HG03103 (cell line): ENCODE measurements at regions not wholly inside any gene's neighbourhood (a gene's known extent, or its start where the extent isn't known, plus 50 kb on each side); places are given as distances from the start of the nearest gene placed in this dataset.
"Not testable (repeated sequence)": the region's sequence is repeated elsewhere in the genome, so short reads cannot be mapped to it uniquely, and the experiment has no call there.

Source experiments
- ATAC-seq: cut with Tn5 transposase; IDR thresholded peaks from one replicate; pipeline ENCODE4 v1.9.1; 2021; ENCODE audit warnings: low read depth; ENCODE audit not compliant: unreplicated experiment

- no peak for ATAC-seq
Measured at GRCh38 chr4:52370576-52370975, 288.5 kb downstream of the USP46 start.

- no peak for ATAC-seq
Measured at GRCh38 chr4:52371841-52372240, 287.3 kb downstream of the USP46 start.

GRCh38 chr4:52372269-52372668 is 286.8 kb downstream of the USP46 start:
- ATAC-seq: no peak

GRCh38 chr4:52372747-52373146 is 286.4 kb downstream of the USP46 start:
- no peak for ATAC-seq

GRCh38 chr4:52373650-52374049 is 285.5 kb downstream of the USP46 start:
- ATAC-seq: no peak

GRCh38 chr4:52374877-52375276 is 284.2 kb downstream of the USP46 start:
- ATAC-seq: no peak

- ATAC-seq: no peak
Measured at GRCh38 chr4:52376132-52376704, 282.9 kb downstream of the USP46 start.

- ATAC-seq: no peak
Measured at GRCh38 chr4:52377563-52377962, 281.5 kb downstream of the USP46 start.

DNA sequence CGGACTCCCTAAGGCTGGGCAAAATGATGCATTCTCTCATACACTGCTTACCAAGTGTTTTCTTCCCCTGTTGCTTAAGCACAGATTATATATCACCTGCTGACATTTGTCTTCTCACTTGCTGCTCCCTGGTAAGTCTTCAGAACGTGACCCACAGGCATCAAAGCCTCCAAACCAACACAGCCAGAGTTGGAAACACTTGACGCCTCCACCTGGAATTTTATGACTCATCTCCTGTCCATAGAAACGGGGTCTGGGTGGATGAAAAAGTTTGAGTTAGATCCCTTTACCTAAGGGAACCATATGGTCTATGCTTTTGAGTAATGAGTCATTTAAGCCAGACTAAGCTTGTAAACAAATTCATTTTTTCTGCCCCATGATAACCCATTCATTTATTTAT is 251.6 kb downstream of the USP46 start:
- ATAC-seq: no peak

DNA sequence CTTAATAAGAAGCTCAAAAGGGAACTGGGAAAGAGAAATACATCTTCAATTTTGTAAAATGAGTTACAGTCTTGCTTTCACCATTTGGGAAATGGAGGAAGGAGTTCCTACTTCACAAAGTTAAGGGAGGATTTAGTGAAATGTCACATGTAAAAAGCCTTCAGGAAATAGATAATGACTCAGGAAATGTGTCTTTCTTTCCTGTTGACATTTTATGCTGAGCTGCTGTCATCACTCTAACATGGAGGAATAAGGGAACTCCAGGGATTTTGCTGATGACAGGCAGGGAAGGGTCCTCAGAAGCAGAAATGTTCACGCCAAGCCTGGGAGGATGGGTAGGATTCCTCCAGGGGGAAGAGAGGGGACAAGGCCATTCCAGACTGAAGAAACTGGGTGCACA is 251.1 kb downstream of the USP46 start:
- ATAC-seq: no peak

GRCh38 chr4:52408471-52408870 is 250.6 kb downstream of the USP46 start:
- no peak for ATAC-seq

GRCh38 chr4:52409766-52410165 is 249.3 kb downstream of the USP46 start:
- not testable (repeated sequence) for ATAC-seq

GRCh38 chr4:52410971-52411370 is 248.1 kb downstream of the USP46 start:
- ATAC-seq: no peak

GRCh38 chr4:52420330-52420729 is 238.8 kb downstream of the USP46 start:
- no peak for ATAC-seq

DNA sequence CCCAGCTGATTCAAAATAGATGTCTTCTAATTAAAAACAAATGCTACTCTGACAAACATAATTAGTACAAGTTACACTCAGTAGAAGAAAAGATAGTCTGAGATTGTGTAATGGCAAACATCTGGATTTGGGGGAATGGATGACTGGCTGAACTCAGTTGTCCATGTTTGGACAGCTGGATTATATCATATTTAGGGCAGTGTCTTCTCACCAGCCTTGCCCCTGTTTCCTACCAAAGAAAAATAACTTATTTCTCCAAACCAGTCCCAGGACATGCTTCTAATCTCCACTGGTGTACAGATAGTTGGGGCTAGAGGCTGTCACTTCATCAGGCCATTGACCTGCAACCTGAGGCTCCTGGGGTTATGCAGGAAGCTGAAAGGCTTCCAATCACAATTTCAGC is 237.3 kb downstream of the USP46 start:
- ATAC-seq: no peak

DNA sequence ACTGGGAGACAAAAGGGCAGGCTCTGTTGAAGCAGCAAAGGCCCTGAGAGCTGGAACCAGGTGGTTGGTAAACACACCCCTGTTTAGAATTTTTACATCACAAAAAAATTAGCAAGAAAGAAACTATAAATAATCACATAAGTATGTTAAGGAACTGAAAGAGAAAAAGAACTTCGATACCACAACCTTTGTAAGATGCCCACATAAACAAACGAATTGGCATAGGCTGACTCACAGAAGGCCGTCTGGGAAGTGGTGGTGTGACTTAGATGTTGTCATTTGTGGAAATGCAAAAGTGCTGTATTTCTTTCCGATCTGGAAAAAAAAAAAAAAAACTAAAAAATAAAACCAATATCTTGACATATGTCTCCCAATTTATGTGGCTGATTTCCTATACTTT is 235.1 kb downstream of the USP46 start:
- ATAC-seq: no peak

- no peak for ATAC-seq
Measured at GRCh38 chr4:52425751-52426326, 233.3 kb downstream of the USP46 start.

DNA sequence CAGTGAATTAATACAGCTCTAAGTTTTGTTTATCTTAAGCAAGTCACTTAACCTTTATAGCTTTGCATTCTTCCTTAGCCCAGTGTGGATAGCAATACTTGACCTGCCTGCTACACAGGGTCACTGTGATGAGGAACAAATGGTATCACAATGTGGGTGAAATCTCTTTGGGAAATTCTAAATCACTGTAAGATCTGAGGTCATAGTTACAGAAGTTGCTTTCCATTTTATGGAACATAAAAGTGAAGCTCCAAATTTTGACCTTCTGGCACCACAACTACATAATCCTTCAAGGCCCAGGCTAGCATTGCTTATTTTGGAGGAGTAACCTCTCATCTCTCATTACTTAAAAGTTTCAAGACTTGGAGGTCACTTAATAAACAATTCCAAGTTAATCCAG is 227.7 kb downstream of the USP46 start:
- no peak for ATAC-seq

DNA sequence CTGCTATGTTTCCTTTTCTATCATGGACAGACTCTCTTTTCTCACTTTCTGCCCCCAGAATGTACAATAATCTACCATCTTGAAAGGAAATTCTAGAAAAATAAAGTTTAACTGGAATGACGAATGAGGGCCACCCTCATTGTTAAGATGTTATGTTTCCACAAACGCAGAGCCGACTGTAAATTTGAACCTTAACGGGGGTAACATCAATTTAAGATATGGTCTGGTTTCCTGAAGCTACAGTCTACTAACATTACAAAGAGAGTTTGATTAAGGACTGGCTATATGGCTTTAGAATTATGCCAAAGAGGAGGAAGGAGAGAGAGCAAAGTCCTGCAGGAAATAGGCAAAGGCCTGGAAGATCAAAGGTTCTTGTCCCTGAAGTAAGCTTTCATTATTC is 227.2 kb downstream of the USP46 start:
- no peak for ATAC-seq

DNA sequence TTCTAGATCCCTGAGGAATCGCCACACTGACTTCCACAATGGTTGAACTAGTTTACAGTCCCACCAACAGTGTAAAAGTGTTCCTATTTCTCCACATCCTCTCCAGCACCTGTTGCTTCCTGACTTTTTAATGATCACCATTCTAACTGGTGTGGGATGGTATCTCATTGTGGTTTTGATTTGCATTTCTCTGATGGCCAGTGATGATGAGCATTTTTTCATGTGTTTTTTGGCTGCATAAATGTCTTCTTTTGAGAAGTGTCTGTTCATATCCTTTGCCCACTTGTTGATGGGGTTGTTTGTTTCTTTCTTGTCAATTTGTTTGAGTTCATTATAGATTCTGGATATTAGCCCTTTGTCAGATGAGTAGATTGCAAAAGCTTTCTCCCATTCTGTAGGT is 216.6 kb downstream of the USP46 start:
- not testable (repeated sequence) for ATAC-seq

GRCh38 chr4:52472444-52472843 is 186.7 kb downstream of the USP46 start:
- no peak for ATAC-seq

DNA sequence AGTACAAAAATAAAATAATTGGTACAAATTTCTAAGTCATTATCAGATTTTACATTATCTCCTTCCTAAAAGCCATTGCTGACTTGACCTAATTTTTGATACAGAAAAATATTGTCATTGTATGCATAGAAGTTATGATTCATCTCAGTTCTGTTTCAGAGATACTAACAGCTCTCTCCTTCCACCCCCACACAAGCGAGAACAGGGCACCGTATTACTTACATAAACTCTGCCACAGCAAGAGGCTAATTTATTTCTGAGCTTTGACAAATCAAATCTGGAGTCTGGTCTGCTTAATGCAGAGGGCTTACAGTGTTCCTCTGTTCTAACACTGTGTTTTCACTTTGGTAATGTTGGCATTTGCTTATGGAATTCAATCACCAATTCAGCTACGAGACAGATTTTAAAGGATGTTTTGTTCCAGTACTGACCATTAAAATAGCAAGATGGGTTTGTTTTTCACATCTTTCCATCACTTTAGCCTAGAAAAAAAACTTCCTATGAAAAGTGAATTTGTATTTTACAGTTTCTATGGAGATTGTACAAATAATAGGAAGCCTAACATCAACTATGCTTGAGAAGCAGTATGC is 181.8 kb downstream of the USP46 start:
- no peak for ATAC-seq
